ENCODE measurements at regions not wholly inside any gene's neighbourhood (a gene's known extent, or its start where the extent isn't known, plus 50 kb on each side); places are given as distances from the start of the nearest gene placed in this dataset.

GRCh38 chr18:61241260-61241853 is 91.9 kb upstream of the CDH20 start:
- Histone ChIP-seq H3K9me3 (no peaks in the 10 kb centered on the region), H3K36me3 (no peaks in the 10 kb centered on the region), H3K27ac (no peak overlapping the region), H3K4me3 (no peak overlapping the region), H3K27me3 (no peaks in the 10 kb centered on the region), H3K4me1 (no peaks in the 10 kb centered on the region)
- TF ChIP-seq, protein P1, sequence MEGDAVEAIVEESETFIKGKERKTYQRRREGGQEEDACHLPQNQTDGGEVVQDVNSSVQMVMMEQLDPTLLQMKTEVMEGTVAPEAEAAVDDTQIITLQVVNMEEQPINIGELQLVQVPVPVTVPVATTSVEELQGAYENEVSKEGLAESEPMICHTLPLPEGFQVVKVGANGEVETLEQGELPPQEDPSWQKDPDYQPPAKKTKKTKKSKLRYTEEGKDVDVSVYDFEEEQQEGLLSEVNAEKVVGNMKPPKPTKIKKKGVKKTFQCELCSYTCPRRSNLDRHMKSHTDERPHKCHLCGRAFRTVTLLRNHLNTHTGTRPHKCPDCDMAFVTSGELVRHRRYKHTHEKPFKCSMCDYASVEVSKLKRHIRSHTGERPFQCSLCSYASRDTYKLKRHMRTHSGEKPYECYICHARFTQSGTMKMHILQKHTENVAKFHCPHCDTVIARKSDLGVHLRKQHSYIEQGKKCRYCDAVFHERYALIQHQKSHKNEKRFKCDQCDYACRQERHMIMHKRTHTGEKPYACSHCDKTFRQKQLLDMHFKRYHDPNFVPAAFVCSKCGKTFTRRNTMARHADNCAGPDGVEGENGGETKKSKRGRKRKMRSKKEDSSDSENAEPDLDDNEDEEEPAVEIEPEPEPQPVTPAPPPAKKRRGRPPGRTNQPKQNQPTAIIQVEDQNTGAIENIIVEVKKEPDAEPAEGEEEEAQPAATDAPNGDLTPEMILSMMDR (IDR thresholded peaks at IDR 0.05), result no peak
- TF ChIP-seq POLR2A (IDR thresholded peaks at IDR 0.05), result no peak
- no peak for DNase-seq

GRCh38 chr18:61244632-61245031 is 88.6 kb upstream of the CDH20 start:
- TF ChIP-seq POLR2A (IDR thresholded peaks at IDR 0.05), result no peak
- TF ChIP-seq, protein P1 (IDR thresholded peaks at IDR 0.05), result no peak
- H3K4me1 ChIP-seq, result no peaks in the 10 kb centered on the region

DNA sequence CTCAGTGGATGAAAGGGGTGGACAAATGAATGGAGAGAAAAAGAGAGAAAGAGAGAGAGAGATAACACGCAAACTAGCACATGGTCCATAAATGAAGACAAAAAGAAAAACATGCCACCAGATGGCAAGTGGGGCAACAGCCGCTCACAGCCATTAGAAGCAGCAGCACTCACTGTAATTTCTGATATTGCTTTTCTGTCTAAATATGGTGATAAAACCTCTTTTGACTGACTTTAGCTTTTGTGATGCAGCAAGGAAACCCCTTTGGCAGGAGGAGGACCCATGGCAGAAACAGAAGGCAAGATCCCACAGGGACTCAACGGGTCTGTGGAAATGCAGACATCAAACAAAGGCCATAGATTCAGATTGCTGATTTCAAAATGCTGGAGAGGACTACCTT is 88.0 kb upstream of the CDH20 start:
- Histone ChIP-seq H3K4me3 (no peak overlapping the region), H3K9me3 (no peaks in the 10 kb centered on the region), H3K27me3 (no peaks in the 10 kb centered on the region), H3K4me1 (no peaks in the 10 kb centered on the region), H3K27ac (no peak overlapping the region), H3K36me3 (no peaks in the 10 kb centered on the region)
- DNase-seq, result no peak
- TF ChIP-seq, protein P1 (IDR thresholded peaks at IDR 0.05), result no peak

More at GRCh38 chr18:61244632-61245031, 88.6 kb upstream of the CDH20 start:
- no peaks in the 10 kb centered on the region for H3K9me3 ChIP-seq
- DNase-seq, result no peak
- H3K36me3 ChIP-seq, result no peaks in the 10 kb centered on the region
- H3K27me3 ChIP-seq, result no peaks in the 10 kb centered on the region
- no peak overlapping the region for H3K4me3 ChIP-seq
- no peak overlapping the region for H3K27ac ChIP-seq

DNA sequence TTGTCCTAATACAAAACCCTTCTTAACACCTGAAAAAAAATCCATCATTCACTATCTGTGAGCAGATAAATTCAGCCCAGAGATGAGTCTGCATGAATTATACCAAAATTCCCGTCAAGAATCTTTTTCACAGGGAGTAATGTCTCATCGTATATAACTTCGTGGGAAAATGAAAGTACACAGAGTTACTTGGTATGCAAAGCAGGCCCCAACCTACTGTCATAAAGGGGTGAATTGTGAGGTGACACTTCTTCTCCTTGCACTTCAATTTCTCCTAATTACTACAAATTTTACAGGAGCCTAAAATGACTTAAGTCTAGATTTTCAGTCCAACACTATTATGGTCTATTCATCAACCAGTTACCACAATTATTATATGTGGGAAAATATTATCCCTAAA is 84.6 kb upstream of the CDH20 start:
- no peak for TF ChIP-seq POLR2A (IDR thresholded peaks at IDR 0.05)
- TF ChIP-seq, protein P1 (IDR thresholded peaks at IDR 0.05), result no peak
- no peaks in the 10 kb centered on the region for H3K4me1 ChIP-seq
- no peak overlapping the region for H3K27ac ChIP-seq
- H3K9me3 ChIP-seq, result no peaks in the 10 kb centered on the region
- no peaks in the 10 kb centered on the region for H3K36me3 ChIP-seq
- no peak for DNase-seq
- no peaks in the 10 kb centered on the region for H3K27me3 ChIP-seq
- H3K4me3 ChIP-seq, result no peak overlapping the region

DNA sequence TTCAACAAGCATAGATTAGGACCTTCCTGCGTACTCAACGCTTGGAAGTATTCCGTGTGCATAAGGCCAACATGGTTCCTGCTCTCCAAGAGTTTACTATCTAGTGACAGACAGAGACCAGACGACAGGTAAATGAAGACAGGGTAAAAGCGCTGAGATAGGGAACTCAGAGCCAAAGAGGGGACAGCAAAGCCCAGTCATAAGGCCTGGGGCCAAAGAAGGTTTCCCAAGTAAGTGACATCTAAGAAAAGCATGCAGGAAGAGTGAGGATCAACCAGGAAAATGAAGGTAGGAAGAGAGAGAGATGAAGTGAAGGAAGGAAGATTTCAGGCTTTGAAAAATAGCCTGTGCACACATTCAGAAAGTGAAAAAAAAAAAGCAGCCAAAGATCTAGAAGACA is 76.9 kb upstream of the CDH20 start:
- Histone ChIP-seq H3K9me3 (no peaks in the 10 kb centered on the region), H3K4me3 (no peak overlapping the region), H3K27me3 (no peaks in the 10 kb centered on the region), H3K27ac (no peak overlapping the region), H3K4me1 (no peaks in the 10 kb centered on the region), H3K36me3 (no peaks in the 10 kb centered on the region)
- DNase-seq, result no peak
- TF ChIP-seq, protein P1 (IDR thresholded peaks at IDR 0.05), result no peak
- no peak for TF ChIP-seq POLR2A (IDR thresholded peaks at IDR 0.05)

GRCh38 chr18:61261870-61262269 is 71.4 kb upstream of the CDH20 start:
- Histone ChIP-seq H3K36me3 (no peaks in the 10 kb centered on the region), H3K4me3 (no peak overlapping the region), H3K27ac (no peak overlapping the region), H3K27me3 (no peaks in the 10 kb centered on the region), H3K9me3 (no peaks in the 10 kb centered on the region), H3K4me1 (no peaks in the 10 kb centered on the region)
- TF ChIP-seq, protein P1 (IDR thresholded peaks at IDR 0.05), result no peak
- no peak for TF ChIP-seq POLR2A (IDR thresholded peaks at IDR 0.05)
- no peak for DNase-seq

Measured in Peyer's patch (tissue), 4 donors.